SK-N-SH (cell line): ENCODE measurements at regions not wholly inside any gene's neighbourhood (a gene's known extent, or its start where the extent isn't known, plus 50 kb on each side); places are given as distances from the start of the nearest gene placed in this dataset.

Experiments used
- CTCF ChIA-PET: fragments of 300-600, 350-600 bp; formaldehyde crosslinking; extraction: SDS; loops from one replicate; lab custom pipeline; 2021; lab: Yijun Ruan, JAX
- POLR2A ChIA-PET: fragments of 350-600 bp; sonication (Branson Sonifier 250); formaldehyde crosslinking; extraction: SDS; loops from one replicate; lab custom pipeline; 2020; ENCODE audit warnings: antibody characterized with exemption, inconsistent platforms; lab: Yijun Ruan, JAX
- DNase-seq: peaks from one replicate; pipeline ENCODE4 v3.0.0; 2012
- H2AFZ ChIP-seq: fragments of 200-600 bp; sonication (generic); 2 replicates; pipeline ENCODE4 v1.8.1; 2016; ENCODE audit warnings: antibody characterized with exemption, mild to moderate bottlenecking, low read depth
- H3F3A ChIP-seq: fragments of 200-600 bp; sonication (generic); replicated peaks from 2 replicates; pipeline ENCODE3; 2016; ENCODE audit warnings: antibody characterized with exemption, mild to moderate bottlenecking; ENCODE audit not compliant: insufficient read depth
- H3K27ac ChIP-seq, 2 experiments: fragments of 200-500 bp in 1 of 2; fragments of 200-600 bp in 1 of 2; sonication (Bioruptor generic) in 1 of 2; sonication (generic), shearing (Covaris generic) in 1 of 2; 2 replicates each; pipeline versions ENCODE4 v1.5.1 to v1.6.1; 2014 to 2016; ENCODE audit warnings: low read depth in 2 of 2, inconsistent platforms in 1 of 2, low read length in 1 of 2, mild to moderate bottlenecking in 1 of 2, mixed read lengths in 1 of 2
- H3K27me3 ChIP-seq: fragments of 200-600 bp; sonication (generic), shearing (Covaris generic); 2 replicates; pipeline ENCODE4 v1.6.1; 2016; ENCODE audit warnings: mixed run types; ENCODE audit not compliant: insufficient read depth
- H3K36me3 ChIP-seq, 2 experiments: fragments of 200-500 bp in 1 of 2; fragments of 200-600 bp in 1 of 2; sonication (Bioruptor generic) in 1 of 2; sonication (generic) in 1 of 2; replicated peaks in 1 of 2; 2 replicates each; pipeline versions ENCODE3 to v1.5.1; 2014 to 2016; ENCODE audit warnings: low read length in 1 of 2, mild to moderate bottlenecking in 1 of 2; ENCODE audit not compliant: insufficient read depth in 2 of 2, control insufficient read depth in 1 of 2
- H3K4me1 ChIP-seq, 2 experiments: fragments of 200-500 bp in 1 of 2; fragments of 200-600 bp in 1 of 2; sonication (Bioruptor generic) in 1 of 2; sonication (generic), shearing (Covaris generic) in 1 of 2; 2 replicates each; pipeline versions ENCODE4 v1.5.1 to v1.6.1; 2014 to 2016; ENCODE audit warnings: low read depth in 1 of 2, low read length in 1 of 2, mixed run types in 1 of 2; ENCODE audit not compliant: insufficient read depth in 2 of 2, control insufficient read depth in 1 of 2
- H3K4me2 ChIP-seq: fragments of 200-600 bp; sonication (generic), shearing (Covaris generic); 2 replicates; pipeline ENCODE4 v1.6.1; 2017; ENCODE audit warnings: mixed run types
- H3K4me3 ChIP-seq, 2 experiments: fragments of 200-500 bp in 1 of 2; fragments of 200-600 bp in 1 of 2; sonication (Bioruptor generic) in 1 of 2; sonication (generic), shearing (Covaris generic) in 1 of 2; 2 replicates each; pipeline versions ENCODE4 v1.5.1 to v1.8.1; 2014 to 2016; ENCODE audit warnings: low read depth in 2 of 2, inconsistent platforms in 1 of 2, low read length in 1 of 2, mild to moderate bottlenecking in 1 of 2, mixed read lengths in 1 of 2, moderate library complexity in 1 of 2
- H3K79me2 ChIP-seq: fragments of 200-600 bp; sonication (generic); 2 replicates; pipeline ENCODE4 v1.8.1; 2017; ENCODE audit warnings: mild to moderate bottlenecking; ENCODE audit not compliant: insufficient read depth
- H3K9ac ChIP-seq: fragments of 200-600 bp; sonication (generic); 2 replicates; pipeline ENCODE4 v1.6.1; 2017; ENCODE audit warnings: mixed run types
- H3K9me2 ChIP-seq: fragments of 200-600 bp; sonication (generic); 2 replicates; pipeline ENCODE4 v1.6.1; 2017; ENCODE audit warnings: mixed run types
- H3K9me3 ChIP-seq: fragments of 200-600 bp; sonication (generic); 2 replicates; pipeline ENCODE4 v1.6.1; 2017; ENCODE audit warnings: mixed run types, mild to moderate bottlenecking, moderate library complexity
- H4K20me1 ChIP-seq: fragments of 200-600 bp; sonication (generic); 2 replicates; pipeline ENCODE4 v1.6.1; 2017; ENCODE audit warnings: mild to moderate bottlenecking, mixed run types; ENCODE audit not compliant: insufficient read depth
- CHD2 ChIP-seq: fragments of 150-350 bp; IDR thresholded peaks from 2 replicates; pipeline ENCODE4 v1.6.1; 2018; ENCODE audit warnings: low read length; ENCODE audit not compliant: partially characterized antibody
- CTCF ChIP-seq: fragments of 200-600 bp; sonication (generic); IDR thresholded peaks from 2 replicates; pipeline ENCODE4 v1.6.1; 2017; ENCODE audit warnings: antibody characterized with exemption, mild to moderate bottlenecking, moderate library complexity
- EP300 ChIP-seq, 2 experiments: IDR thresholded peaks; 2 replicates each; pipeline versions ENCODE4 v1.4.0 to v1.6.1; 2012; ENCODE audit warnings: borderline replicate concordance in 1 of 2, low read depth in 1 of 2, low read length in 1 of 2
- FOXJ3 ChIP-seq: sonication (generic); formaldehyde crosslinking; IDR thresholded peaks from 2 replicates; pipeline ENCODE4 v1.5.1; 2020; ENCODE audit warnings: mild to moderate bottlenecking, missing genetic modification reagents
- FOXM1 ChIP-seq: IDR thresholded peaks from 2 replicates; pipeline ENCODE4 v1.4.0; 2012; ENCODE audit warnings: low read depth, mild to moderate bottlenecking
- GATA2 ChIP-seq: sonication (generic); formaldehyde crosslinking; IDR thresholded peaks from 2 replicates; pipeline ENCODE4 v1.5.0; 2020; ENCODE audit warnings: mild to moderate bottlenecking, missing genetic modification reagents
- IRF3 ChIP-seq: fragments of 150-350 bp; IDR thresholded peaks from 2 replicates; pipeline ENCODE4 v1.6.1; 2016; ENCODE audit warnings: mild to moderate bottlenecking, low read depth, low read length
- JUND ChIP-seq: IDR thresholded peaks from 2 replicates; pipeline ENCODE4 v1.4.0; 2012
- MAX ChIP-seq: IDR thresholded peaks from 2 replicates; pipeline ENCODE4 v1.4.0; 2012; ENCODE audit warnings: low read depth
- MXI1 ChIP-seq: IDR thresholded peaks from 2 replicates; pipeline ENCODE4 v1.6.1; 2012; ENCODE audit warnings: mild to moderate bottlenecking, low read depth, low read length, improper control_type of control experiment
- POLR2AphosphoS5 ChIP-seq: IDR thresholded peaks from 2 replicates; pipeline ENCODE4 v1.6.1; 2012; ENCODE audit warnings: low read depth, low read length
- REST ChIP-seq: IDR thresholded peaks from 2 replicates; pipeline ENCODE4 v1.6.1; 2012; ENCODE audit warnings: mild to moderate bottlenecking, low read depth, low read length, moderate library complexity
- RFX5 ChIP-seq: IDR thresholded peaks from 2 replicates; pipeline ENCODE4 v1.6.1; 2012; ENCODE audit warnings: mild to moderate bottlenecking, improper control_type of control experiment, low read length
- SMC3 ChIP-seq: IDR thresholded peaks from 2 replicates; pipeline ENCODE4 v1.6.1; 2012; ENCODE audit warnings: low read depth, low read length, improper control_type of control experiment
- TAF1 ChIP-seq: IDR thresholded peaks from 2 replicates; pipeline ENCODE4 v1.6.1; 2012; ENCODE audit warnings: low read depth, mild to moderate bottlenecking, low read length, moderate library complexity, borderline replicate concordance
- TCF12 ChIP-seq: IDR thresholded peaks from 2 replicates; pipeline ENCODE4 v1.4.0; 2012
- TEAD4 ChIP-seq: IDR thresholded peaks from 2 replicates; pipeline ENCODE4 v1.4.0; 2012; ENCODE audit warnings: mild to moderate bottlenecking, borderline replicate concordance; ENCODE audit not compliant: insufficient read depth
- USF2 ChIP-seq: fragments of 150-350 bp; IDR thresholded peaks from 2 replicates; pipeline ENCODE4 v1.6.1; 2017; ENCODE audit warnings: antibody characterized with exemption, low read length, low read depth, borderline replicate concordance
- YY1 ChIP-seq: IDR thresholded peaks from 2 replicates; pipeline ENCODE4 v1.4.0; 2012; ENCODE audit warnings: low read depth, mild to moderate bottlenecking
- ZBTB33 ChIP-seq: IDR thresholded peaks from 2 replicates; pipeline ENCODE4 v1.4.0; 2012; ENCODE audit warnings: low read depth, borderline replicate concordance
- WGBS: methylation state at CpG from one replicate; pipeline ENCODE4 v1.1.6; 2017; ENCODE audit warnings: low lambda C conversion rate; 5-methylcytosine and 5-hydroxymethylcytosine counted together

- Histone ChIP-seq H3K27ac (no peak overlapping the region), H3K27me3 (no peaks in the 10 kb centered on the region), H4K20me1 (no peaks in the 10 kb centered on the region), H3K4me1 (no peaks in the 10 kb centered on the region), H3K79me2 (no peaks in the 10 kb centered on the region), H3K4me2 (no peak overlapping the region), H3K36me3 (no peaks in the 10 kb centered on the region), H3F3A (no peaks in the 10 kb centered on the region), H2AFZ (no peak overlapping the region), H3K4me3 (no peak overlapping the region), H3K9ac (no peak overlapping the region), H3K9me2 (no peaks in the 10 kb centered on the region), H3K9me3 (no peaks in the 10 kb centered on the region)
- no peak for DNase-seq
- ChIA-PET CTCF (no interaction called here), POLR2A (no interaction called here)
- TF ChIP-seq USF2 (no peak), TAF1 (no peak), IRF3 (no peak), CHD2 (no peak), GATA2 (CRISPR knock-in tag) (no peak), ZBTB33 (no peak), SMC3 (no peak), MAX (no peak), JUND (no peak), EP300 (IDR thresholded peaks at IDR 0.05; ENCODE audit: borderline replicate concordance in 1 of 2, low read depth in 1 of 2, low read length in 1 of 2) (no peak), MXI1 (no peak), CTCF (no peak), REST (no peak), YY1 (no peak), TCF12 (no peak), RFX5 (no peak), FOXJ3 (no peak), FOXM1 (no peak), POLR2AphosphoS5 (no peak), TEAD4 (no peak)
- under 1% methylated on average over 6 of the region's 6 CpGs for WGBS
These were observed 420.6 kb upstream of the ISX start for GRCh38 chr22:34645375-34645774.
